ENCODE measurements at regions not wholly inside any gene's neighbourhood (a gene's known extent, or its start where the extent isn't known, plus 50 kb on each side); places are given as distances from the start of the nearest gene placed in this dataset.

- 67 to 77% methylated on average over 8 to 11 of the region's 11 CpGs for WGBS, 2 donors
- intact Hi-C loops (cut with DNase I): no loop called here
- H3K27me3 ChIP-seq: peaks cover 0 to 5% (median 0%) of the 10 kb centered on the region in 4 donors
- TF ChIP-seq POLR2A (IDR thresholded peaks at IDR 0.05): no peak
- TF ChIP-seq, protein P1, sequence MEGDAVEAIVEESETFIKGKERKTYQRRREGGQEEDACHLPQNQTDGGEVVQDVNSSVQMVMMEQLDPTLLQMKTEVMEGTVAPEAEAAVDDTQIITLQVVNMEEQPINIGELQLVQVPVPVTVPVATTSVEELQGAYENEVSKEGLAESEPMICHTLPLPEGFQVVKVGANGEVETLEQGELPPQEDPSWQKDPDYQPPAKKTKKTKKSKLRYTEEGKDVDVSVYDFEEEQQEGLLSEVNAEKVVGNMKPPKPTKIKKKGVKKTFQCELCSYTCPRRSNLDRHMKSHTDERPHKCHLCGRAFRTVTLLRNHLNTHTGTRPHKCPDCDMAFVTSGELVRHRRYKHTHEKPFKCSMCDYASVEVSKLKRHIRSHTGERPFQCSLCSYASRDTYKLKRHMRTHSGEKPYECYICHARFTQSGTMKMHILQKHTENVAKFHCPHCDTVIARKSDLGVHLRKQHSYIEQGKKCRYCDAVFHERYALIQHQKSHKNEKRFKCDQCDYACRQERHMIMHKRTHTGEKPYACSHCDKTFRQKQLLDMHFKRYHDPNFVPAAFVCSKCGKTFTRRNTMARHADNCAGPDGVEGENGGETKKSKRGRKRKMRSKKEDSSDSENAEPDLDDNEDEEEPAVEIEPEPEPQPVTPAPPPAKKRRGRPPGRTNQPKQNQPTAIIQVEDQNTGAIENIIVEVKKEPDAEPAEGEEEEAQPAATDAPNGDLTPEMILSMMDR (IDR thresholded peaks at IDR 0.05): no peak
- H3K27ac ChIP-seq: no peak overlapping the region
- H3K9me3 ChIP-seq: no peaks in the 10 kb centered on the region
- no peaks in the 10 kb centered on the region for H3K4me1 ChIP-seq
- no peak for DNase-seq
- no peak overlapping the region for H3K4me3 ChIP-seq
- H3K36me3 ChIP-seq: no peaks in the 10 kb centered on the region
Observed at GRCh38 chr7:98557538-98558031, 59.5 kb upstream of the NPTX2 start.

DNA sequence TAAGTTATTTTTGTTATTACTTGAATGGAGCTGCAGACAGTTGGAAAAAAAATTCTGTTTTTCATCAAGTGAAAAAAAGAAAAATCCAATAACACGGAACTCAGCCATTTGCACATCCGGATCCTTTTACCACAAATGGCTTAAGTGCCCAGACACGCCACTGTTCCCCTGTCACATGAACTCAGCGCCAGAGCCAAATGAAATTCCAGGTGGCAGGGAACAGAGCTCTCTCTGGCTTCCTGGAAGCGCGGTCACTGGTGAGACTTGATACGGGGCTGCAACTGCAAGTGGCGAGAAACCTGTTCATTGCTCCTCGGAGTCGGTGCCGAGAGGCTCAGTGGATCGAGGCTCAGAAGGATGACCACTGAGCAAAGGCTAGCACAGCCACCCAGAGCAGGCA lies 60.8 kb upstream of the NPTX2 start:
- no peak overlapping the region for H3K4me3 ChIP-seq
- H3K27ac ChIP-seq: no peak overlapping the region
- no peaks in the 10 kb centered on the region for H3K27me3 ChIP-seq
- no peak for TF ChIP-seq POLR2A (IDR thresholded peaks at IDR 0.05)
- TF ChIP-seq, protein P1 (IDR thresholded peaks at IDR 0.05): no peak
- DNase-seq: no peak
- no peaks in the 10 kb centered on the region for H3K4me1 ChIP-seq
- H3K9me3 ChIP-seq: peaks cover 0 to 9% (median 4%) of the 10 kb centered on the region in 3 donors
- intact Hi-C loops (cut with DNase I): no loop called here
- H3K36me3 ChIP-seq: no peaks in the 10 kb centered on the region
- WGBS, 2 donors: 76 to 86% methylated on average over 3 to 12 of the region's 12 CpGs

GRCh38 chr7:98555403-98555802 lies 61.7 kb upstream of the NPTX2 start:
- TF ChIP-seq POLR2A (IDR thresholded peaks at IDR 0.05): no peak
- TF ChIP-seq, protein P1 (IDR thresholded peaks at IDR 0.05): no peak
- Histone ChIP-seq H3K4me1 (no peaks in the 10 kb centered on the region), H3K4me3 (no peak overlapping the region), H3K27me3 (no peaks in the 10 kb centered on the region), H3K36me3 (no peaks in the 10 kb centered on the region), H3K27ac (no peak overlapping the region), H3K9me3 (peaks cover 0 to 9% (median 5%) of the 10 kb centered on the region in 3 donors)
- no peak for DNase-seq
- intact Hi-C loops (cut with DNase I): no loop called here
- 75 to 76% methylated on average over 3 of the region's 3 CpGs for WGBS, 2 donors

GRCh38 chr7:98553666-98554065 lies 63.4 kb upstream of the NPTX2 start:
- H3K36me3 ChIP-seq: no peaks in the 10 kb centered on the region
- WGBS, 2 donors: 65 to 66% methylated on average over 6 to 7 of the region's 7 CpGs
- H3K27ac ChIP-seq: no peak overlapping the region
- no peak for DNase-seq
- TF ChIP-seq POLR2A (IDR thresholded peaks at IDR 0.05): no peak
- no peak overlapping the region for H3K4me3 ChIP-seq
- no peaks in the 10 kb centered on the region for H3K27me3 ChIP-seq
- no peaks in the 10 kb centered on the region for H3K4me1 ChIP-seq
- H3K9me3 ChIP-seq: peaks cover 0 to 9% (median 5%) of the 10 kb centered on the region in 3 donors
- intact Hi-C loops (cut with DNase I): no loop called here

DNA sequence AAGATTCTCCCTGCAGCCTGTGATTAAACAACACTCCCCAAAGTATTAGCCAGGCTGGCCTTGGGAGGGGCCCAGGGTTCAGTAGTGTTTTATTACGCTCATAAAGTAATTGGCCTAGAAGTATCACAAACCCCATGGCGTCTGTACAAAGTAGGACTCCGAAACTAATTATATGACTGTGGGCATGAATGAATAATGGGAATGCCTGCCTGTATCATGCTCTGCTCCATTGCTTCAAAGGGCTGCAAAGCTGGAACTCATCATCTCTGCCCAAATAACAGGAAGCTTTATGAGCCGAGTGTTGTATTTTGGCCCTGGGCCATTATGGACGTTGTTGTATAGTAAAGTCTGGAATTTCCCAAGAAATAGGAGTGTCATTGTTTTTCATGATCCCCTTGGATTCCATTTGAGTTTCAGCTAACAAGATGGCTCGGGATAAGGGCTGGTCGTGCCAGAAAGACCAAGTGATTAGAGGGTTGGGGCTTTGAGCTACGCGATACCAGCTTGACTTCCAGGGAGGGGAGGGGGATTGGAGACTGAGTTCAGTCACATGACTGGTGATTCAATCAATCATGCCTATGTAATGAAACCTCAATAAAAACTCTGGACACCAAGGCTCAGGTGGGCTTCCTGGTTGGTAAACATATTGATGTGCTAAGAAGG lies 65.3 kb upstream of the NPTX2 start:
- DNase-seq: no peak
- Histone ChIP-seq H3K27ac (no peak overlapping the region), H3K27me3 (no peaks in the 10 kb centered on the region), H3K4me1 (no peaks in the 10 kb centered on the region), H3K9me3 (peaks cover 0 to 9% (median 5%) of the 10 kb centered on the region in 3 donors), H3K36me3 (no peaks in the 10 kb centered on the region), H3K4me3 (no peak overlapping the region)
- intact Hi-C loops (cut with DNase I): no loop called here
- no peak for TF ChIP-seq POLR2A (IDR thresholded peaks at IDR 0.05)
- TF ChIP-seq, protein P1 (IDR thresholded peaks at IDR 0.05): no peak
- 67 to 70% methylated on average over 7 to 9 of the region's 9 CpGs for WGBS, 2 donors
